GM19463 (cell line): ENCODE measurements at regions not wholly inside any gene's neighbourhood (a gene's known extent, or its start where the extent isn't known, plus 50 kb on each side); places are given as distances from the start of the nearest gene placed in this dataset.

Experiments used
- ATAC-seq: cut with Tn5 transposase; IDR thresholded peaks from one replicate; pipeline ENCODE4 v1.9.1; 2021; ENCODE audit warnings: mild to moderate bottlenecking, moderate library complexity; ENCODE audit not compliant: unreplicated experiment

DNA sequence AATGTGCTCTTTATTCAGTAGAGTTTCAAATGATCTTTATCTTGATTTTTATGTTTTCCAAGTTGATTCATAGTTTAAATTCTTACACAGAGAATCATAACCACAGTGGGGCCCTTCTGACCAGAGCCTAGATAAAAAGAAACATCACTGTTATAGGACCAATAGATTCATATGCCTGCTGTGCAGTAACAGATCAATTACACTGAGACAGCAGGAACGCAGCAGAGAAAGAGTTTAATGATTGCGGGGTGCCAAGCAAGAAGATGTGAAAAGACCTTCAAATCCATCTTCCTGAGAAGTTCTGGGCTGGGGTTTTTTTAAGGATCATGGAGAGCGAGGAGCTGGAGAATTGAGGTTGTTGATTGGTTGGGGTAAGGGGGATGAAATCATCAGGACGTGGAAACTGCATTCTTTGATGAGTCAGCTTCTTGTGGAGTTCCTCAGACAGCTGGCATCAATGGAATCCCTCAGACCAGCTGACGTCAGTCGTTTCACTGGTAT lies 346.6 kb downstream of the TBC1D4 start:
- ATAC-seq: no peak

DNA sequence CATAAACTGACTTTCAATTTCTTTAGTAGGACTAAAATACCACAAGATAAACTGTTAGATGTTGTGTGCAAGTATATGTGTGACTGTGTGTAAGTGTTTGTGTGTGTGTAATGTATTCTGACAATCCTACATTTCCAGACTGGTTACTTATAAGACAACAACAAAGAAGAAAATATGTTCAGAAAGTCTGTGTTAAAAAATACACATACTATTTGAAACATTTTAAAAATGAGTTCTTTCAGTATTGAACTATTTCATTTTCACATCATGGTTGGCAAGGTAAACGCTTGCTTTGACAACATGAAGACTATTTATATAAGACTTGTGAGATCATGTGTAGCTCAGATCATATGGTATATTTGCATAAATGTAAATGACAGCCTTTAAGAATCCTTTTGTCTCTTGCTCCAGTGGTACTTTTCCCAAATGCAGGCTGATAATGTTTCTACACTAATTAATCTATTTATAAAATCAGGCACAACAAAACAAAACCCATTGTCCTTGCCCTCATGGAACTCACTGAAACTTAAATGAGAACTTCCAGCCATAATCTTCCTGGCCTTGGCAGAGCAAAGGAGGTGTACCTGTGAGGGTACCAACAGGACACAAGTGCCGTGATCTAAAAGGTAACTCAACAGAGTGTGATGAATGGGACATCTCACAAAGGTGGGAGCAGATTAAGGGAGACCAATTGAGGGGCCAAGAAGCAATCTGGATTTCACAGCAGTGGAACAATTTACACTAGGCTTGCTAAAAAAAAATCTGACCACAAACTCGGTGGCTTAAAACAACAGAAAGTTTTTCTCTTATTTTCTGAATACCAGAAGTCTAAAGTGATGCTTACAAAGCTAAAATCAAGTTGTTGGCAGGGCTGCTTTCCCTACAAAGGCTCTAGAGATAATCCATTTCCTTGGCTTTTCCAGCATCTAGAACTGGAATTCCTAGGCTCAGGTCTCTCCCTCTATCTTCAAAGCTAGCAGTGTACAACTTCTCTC lies 349.0 kb downstream of the TBC1D4 start:
- no peak for ATAC-seq

DNA sequence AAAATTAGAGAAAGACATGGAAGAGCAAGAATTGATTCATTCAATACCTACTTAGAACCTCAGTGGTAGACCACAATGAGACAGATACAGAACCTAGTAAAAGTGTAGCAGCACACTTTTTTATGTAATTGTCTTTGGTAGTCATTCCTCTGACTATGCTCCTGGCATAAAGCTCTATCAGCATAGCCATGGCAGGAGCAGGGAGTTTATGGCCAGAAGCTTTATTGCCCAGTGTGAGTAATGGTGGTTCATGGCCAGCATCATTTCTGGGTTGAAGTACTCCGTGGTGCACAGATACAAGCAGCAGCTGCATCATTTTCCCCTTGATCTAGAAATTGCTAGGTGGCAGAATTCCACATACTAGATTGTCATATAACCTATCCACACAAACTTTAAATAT lies 352.6 kb downstream of the TBC1D4 start:
- ATAC-seq: no peak

DNA sequence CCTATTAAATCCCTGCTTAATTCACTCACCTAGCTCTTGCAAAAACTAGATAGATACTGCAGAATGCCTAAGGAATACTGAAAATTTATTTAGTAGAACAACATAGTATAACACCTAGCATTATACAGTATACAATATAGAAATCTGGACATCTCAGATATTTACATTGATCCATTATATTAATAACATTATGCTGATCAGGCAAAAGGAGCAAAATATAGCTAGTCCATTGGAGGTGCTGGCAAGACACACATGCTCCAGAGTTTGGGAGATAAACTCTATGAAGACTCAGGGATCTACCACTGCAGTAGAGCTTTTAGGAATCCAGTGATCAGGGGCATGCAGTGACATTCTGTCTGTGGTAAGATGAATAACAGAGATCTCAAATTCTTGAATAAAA lies 357.6 kb downstream of the TBC1D4 start:
- ATAC-seq: no peak

DNA sequence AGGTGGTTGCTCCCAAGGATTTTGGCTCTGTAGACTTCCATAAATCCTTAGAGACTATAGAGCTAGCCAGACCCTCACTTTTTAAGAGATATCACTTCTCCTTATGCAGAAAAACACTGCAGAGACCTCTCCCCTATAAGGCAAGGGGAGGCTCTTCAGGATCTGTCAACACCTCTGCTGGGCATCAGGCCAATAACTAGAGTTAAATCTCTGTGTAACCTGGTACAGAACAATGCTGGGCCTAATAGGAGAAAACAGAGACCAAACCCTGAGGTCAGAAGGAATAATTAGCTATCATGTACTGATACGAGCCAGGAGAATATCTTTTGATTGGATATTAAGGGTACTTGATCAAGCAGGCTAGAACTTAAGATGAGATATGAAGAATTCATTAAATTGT lies 358.5 kb downstream of the TBC1D4 start:
- ATAC-seq: no peak

DNA sequence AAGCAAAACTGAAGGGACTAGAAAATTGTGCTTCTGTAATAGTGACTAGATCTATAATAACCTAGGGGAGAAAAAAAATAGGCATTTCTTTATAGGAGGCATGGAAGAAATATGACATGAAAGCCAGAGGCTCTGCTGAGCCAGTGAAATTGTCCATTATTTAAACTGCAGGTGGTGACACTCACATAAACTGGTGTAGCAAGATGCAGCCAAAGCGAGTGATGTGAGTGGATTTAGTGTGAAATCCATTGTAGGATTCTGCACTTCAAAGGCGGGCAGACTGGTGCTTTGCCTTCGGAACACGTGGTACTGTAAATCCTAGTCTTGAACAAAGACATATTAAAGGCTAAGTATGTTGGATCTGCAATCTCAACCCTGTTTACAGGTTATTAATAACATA lies 361.9 kb downstream of the TBC1D4 start:
- no peak for ATAC-seq

DNA sequence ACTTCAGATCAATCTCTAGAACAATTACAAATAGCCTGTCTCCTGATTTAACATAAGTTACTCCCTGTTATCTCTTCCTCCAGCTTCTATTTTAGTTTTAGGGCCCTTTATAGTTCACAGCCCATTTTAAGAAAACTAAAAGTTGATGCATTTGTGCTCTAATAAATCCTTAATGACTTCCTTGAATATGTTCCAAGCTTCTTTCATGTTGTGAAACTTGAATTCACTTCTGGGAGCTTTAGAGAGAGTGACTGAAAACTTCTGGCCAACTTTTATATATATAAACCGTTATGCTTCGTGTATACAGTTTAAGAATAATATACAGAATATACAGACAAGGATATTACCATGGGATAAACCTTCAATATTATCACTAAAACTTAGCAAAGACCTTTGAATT lies 366.8 kb downstream of the TBC1D4 start:
- ATAC-seq: no peak

DNA sequence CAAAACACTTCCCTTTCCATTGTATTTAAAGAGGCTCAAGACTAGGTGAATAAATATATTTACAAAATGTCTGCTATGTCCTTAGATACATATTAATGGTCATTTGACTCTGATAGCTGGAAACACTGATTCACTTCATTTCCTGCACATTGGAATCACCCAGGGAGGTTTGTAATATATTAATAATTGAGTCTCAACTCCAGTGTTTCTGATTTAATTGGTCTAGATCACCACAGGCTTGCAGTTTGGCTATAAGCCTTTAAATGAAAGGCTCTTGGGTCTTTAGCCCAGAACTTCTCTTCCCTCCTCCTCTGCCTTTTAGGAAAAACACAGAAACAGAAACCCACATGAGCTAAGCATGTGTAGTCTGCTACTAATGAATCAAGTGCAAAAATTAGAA lies 378.0 kb downstream of the TBC1D4 start:
- ATAC-seq: no peak

DNA sequence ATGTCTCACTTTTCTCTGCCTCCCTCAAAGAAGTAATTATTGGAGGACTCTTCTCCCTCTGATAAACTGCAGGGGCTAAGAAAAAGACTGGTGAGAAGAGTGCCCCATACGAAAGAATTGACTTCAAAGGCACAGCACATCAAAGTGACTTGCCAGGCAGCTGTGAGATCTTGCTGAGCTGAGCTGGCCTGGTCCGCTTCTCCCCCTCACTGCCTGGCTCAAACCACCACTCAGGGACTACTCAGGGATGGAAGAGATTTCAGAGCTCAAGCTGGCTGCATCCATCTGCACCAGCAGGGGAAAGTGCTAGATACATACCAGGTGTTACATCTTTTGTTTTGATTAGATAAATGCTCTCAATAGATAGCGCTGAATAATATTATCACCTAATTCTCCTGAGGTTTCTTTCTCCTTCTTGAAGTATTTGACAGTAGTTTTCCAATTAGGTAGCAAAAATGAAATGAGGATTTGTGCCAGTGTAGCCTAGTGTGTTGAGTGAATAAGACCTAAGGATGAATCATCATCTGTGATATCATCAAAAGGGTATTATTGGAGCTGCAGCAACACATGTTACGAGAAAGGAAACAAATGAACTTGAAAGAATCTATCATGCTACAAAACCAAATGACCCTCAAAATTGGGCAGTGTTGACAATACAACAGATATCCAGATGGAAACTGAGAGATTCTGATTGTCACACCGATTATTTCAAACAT lies 379.8 kb downstream of the TBC1D4 start:
- no peak for ATAC-seq

DNA sequence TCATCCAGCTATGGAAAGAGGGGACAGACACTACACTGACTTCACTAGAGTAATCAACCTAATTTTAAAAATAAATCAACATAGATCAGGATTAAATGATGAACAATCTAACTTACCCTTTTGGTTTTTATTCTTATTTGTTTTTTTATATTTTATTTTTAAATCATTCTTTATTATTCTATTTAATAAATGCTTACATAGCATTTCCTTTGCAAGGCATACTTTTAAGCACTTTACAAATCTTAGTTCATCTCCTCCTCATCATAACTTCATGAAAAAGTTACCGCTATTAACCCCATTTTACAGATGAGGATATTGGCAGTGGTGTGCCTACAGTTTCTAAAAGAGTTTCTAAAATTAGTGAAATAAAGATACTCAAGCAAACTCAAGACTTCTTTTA lies 380.6 kb downstream of the TBC1D4 start:
- no peak for ATAC-seq

DNA sequence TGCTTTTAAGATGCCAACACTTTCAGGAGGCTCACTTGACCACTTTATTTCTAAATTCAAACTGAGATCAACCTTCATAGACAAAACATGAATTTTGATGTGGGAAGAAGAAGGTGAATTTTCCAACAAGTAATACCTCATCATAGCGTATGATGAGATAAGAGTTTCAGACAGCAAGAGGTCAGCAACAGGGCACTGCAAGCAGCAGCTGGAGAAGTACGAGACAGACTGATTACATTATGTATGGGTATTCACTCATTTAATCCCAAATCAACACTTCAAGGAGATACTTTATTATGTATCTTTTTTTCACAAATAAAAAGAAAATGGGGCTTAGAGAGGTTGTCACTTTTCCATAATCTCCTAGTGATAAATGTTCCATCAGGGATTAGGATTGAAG lies 389.8 kb downstream of the TBC1D4 start:
- ATAC-seq: no peak

DNA sequence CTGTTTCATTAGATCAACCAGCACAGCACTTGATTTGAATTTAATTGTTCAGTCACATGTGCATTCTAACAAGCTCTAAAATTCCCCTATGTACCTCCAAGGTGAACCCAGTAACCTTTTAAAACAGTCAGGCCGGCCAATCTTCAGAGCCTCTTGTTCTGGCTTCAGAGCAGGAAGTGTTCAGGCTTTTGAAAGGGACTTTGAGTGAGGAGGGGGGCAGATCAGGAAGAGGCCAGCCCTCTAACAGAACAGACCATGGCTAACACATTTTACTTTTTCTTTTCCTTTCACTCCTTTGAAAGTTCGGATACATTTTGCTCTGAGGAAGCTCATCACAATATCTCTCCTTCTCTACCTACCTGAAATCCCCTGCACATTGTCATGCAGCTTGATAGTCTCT lies 390.3 kb downstream of the TBC1D4 start:
- no peak for ATAC-seq

DNA sequence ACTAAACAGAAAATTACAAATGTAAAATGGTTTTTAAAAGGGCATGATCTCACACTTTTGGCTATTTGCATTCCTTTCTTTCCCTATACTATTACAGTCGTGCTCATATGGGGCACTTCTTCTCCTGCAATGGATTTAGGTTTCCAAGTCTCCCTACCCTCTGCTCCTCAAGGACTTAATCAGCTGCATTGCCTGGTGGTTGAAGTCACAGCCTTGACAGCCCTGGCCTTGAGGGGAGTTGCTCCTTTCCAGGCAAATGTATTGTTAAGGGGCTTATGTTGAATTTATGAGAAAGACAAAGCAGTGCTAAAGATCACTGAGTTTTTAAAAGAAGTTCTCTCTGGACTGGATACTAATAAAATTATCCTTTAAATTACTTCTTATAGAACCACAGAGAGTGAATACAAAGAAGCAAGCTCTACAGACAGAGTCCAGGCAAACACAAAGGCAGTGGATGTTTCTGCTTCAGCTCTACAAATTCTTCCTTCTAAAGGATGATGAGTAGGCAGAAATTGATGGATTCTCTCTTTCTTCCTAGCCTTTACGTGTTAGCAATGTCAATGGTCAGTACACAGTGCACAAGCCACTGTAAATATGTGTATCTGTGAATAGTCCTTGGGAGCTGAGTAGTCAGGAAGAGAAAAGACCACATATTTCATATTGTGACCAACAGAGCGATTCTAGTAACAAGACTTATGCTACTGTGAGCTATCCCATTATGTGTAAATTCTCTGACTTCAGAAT lies 390.9 kb downstream of the TBC1D4 start:
- no peak for ATAC-seq

DNA sequence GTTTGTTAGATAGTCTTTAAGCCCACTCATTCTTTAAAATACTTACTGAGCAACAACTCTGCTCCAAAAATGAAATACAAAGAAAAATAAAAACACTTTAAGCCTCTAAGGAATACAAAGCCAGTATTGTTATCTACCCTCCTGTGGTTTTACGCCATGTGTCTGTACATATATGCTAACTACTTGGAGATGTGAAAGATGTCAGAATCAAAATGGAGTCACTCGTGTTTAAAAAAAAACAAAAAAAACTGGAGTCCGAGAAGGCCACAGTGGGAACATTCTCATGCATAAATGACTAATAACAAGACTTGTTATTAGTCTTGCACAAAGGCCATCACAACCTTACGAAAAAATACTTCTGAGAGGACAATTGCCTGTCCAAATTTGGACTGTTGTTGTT lies 393.1 kb downstream of the TBC1D4 start:
- no peak for ATAC-seq

DNA sequence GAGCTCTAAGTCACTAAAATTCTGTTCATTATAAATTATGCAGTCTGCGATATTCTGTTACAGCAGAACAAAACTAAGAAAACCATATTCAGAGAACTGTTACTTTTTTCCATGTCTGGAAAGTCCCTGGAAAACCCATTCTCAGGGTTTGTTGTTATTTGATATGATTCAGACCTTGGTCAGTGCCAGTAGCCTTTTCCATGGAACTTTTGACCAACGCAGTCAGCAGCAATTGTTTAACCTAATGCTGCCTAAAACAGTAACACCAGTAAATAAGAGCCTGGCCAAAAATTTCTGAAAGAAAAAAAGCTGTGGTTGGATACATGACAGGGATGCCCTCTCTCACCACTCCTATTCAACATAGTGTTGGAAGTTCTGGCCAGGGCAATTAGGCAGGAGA lies 402.7 kb downstream of the TBC1D4 start:
- ATAC-seq: no peak

DNA sequence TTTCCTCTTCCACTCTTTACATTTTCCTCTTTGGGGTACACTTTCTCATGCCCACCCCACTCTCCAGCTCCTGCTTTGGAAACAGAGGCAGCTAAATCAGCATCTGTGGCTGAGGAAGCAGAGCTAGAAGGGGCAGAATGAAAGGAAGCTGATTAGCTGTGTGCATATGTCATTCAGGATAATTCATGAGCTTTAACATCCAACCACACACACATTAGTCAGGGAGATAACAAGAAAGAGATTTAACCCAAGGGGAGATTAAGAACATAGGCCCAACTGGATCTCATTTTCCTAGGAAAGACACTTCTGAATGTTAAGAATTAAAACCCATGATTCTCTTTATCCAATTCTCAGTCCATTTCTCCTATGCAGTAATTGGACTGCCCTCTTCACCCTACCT lies 405.5 kb downstream of the TBC1D4 start:
- ATAC-seq: no peak

DNA sequence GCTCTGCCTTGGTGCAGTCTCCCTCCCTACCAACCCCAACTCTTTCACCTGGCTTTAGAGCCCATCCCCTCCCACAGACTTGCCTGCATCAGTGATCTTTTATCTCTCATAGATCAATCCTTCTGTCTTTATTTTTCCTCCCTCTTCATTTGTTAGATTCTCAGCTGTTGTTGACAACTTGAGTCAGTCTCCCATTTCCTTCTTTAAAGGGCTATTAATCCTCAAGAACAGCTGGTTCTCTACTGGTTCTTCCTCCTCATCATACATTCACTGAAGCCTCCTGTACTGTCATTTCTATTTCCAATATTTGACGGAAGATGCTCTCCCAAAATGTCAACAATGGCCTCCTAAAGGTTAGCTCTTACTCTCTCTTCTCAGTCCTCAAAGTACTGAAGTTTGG lies 408.2 kb downstream of the TBC1D4 start:
- no peak for ATAC-seq

DNA sequence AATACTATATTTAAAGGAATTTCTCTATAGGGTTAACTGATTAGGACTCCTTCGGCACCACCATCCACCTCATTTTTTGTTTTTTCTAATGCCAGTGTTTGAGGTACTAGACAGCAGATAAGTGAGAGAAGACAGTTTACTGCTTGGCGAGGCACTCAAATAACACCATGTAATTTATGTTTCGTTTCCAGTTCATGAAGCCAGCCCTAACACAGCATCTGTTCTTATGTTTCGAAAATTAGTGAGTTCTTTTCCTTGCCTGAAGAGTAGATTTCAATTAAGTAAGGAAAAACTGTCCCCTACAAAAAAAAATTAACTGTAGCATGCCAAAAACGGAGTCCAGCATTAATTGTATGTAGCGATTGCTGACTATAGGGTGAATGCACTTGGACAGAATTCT lies 409.1 kb downstream of the TBC1D4 start:
- no peak for ATAC-seq

DNA sequence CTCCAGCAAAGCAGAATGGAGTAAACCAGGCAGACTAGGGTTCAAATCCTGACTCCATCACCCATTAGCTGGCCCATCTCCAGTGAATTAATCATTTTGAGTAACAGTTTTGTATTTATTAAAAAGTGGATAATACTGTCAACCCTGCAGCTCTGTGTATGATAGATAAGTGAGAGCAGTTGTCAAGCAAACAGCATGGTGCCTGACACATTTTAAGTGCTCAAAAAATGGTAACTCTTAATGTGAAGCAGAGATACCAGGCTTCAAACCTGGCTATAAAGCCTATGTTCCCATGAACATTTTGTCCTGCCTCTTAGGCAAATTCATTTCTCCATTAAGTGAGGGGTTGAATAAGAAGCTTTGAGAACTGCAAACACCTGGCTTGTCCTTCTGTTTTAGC lies 409.6 kb downstream of the TBC1D4 start:
- no peak for ATAC-seq

DNA sequence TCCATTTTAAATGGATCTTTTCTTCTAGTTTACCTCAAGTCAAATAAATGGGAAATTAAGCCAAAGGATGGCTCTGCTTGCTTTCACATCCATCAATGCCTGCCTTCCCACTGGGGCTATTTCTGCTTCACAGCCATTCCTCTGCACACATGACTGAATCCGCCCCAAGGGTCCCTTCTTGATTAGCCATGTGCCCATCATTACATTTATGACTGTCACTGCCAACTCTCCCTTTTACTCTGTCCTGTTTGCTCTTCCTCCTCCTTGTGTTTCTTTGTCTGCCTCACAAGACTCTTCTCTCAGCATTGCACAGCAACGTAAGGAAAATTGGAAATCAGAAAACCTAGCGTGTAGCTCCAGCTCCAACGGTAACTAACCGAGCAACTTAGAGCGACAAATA lies 410.2 kb downstream of the TBC1D4 start:
- no peak for ATAC-seq

DNA sequence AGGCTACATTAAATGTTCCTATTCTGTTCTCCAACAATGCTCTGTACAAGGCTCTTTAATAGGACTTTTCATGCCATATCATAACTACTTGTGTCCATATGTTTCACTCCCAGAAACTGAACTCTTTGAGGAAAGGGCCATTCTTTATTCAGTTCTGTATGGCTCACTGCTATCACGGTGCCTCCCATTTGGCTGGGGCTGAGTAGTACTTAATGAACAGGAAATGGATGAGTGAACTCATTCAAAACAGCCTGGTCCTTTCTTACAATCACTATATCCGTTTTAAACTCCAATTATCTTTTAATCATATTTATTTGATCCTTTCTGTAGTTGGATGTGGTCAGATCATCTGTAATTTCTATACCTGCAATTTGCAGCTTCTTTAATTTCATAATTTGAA lies 410.6 kb downstream of the TBC1D4 start:
- ATAC-seq: no peak
